NCI-H748 (cell line): ENCODE measurements at regions not wholly inside any gene's neighbourhood (a gene's known extent, or its start where the extent isn't known, plus 50 kb on each side); places are given as distances from the start of the nearest gene placed in this dataset.

Source experiments
- DNase-seq: peaks from one replicate; lab custom pipeline; 2025; ENCODE audit not compliant: unreplicated experiment; lab: John Stamatoyannopoulos, UW

GRCh38 chr11:113555071-113555619 is 79.9 kb upstream of the DRD2 start:
- peak; percentile 3 for DNase-seq

DNA sequence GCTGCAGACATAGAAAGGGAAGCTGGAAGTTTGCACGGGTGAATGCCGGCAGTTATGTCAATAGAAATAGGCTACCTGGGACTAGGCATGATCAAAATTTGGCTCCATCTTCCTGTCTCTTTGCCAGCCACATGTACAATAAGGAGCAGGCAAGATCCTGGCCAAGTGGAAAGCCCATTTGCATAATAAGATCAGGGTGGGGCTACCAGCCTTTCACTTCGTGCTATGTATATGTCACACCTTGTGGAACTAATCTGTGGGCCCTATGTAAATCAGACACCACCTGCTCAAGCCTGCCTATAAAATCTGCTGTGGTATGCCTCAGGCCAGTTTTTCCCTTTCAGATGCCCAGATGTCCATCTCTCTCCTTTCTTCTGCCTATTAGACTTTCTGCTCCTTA is 79.3 kb upstream of the DRD2 start:
- DNase-seq = no peak

- DNase-seq = peak; percentile 44
Observed at GRCh38 chr11:113553915-113554314, 78.7 kb upstream of the DRD2 start.

DNA sequence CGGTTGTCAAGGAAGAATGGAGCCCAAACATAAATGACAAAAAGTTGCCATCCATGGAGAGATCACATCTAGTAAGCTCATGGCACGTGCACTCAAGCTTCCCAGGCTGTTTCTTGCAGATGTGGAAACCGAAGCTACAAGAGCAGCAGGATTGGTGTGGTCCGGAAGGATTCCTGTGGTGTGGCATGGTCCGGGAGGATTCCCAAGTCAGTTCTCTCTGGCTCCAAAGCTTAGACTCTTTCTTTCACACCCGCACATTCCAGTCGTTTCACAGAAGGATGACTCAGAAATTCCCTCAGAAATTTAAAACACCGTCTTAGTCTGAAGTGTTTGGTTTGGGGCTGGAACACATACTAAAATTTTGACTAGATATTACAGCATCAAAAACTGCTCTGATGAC is 78.0 kb upstream of the DRD2 start:
- no peak for DNase-seq

- DNase-seq = no peak
Observed at GRCh38 chr11:113552271-113552670, 77.1 kb upstream of the DRD2 start.

DNA sequence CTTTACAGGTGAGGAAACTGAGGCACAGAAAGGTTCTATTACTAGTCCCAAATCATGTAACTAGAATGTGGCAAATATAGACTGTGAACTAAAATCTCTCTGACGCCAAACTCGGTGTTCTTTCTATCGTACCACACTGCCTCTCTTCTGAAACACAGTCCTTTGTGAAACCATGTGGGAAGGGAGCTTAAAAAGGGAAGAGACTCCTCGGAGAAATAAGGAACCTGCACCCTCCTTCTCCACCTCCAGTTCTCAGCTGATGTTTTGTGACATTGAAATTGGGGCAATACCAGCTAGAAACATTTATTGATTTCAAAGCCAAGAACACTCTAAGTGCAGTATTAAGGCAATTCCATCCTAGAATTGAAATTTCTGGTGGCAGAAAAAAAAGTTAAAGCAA is 76.4 kb upstream of the DRD2 start:
- no peak for DNase-seq

DNA sequence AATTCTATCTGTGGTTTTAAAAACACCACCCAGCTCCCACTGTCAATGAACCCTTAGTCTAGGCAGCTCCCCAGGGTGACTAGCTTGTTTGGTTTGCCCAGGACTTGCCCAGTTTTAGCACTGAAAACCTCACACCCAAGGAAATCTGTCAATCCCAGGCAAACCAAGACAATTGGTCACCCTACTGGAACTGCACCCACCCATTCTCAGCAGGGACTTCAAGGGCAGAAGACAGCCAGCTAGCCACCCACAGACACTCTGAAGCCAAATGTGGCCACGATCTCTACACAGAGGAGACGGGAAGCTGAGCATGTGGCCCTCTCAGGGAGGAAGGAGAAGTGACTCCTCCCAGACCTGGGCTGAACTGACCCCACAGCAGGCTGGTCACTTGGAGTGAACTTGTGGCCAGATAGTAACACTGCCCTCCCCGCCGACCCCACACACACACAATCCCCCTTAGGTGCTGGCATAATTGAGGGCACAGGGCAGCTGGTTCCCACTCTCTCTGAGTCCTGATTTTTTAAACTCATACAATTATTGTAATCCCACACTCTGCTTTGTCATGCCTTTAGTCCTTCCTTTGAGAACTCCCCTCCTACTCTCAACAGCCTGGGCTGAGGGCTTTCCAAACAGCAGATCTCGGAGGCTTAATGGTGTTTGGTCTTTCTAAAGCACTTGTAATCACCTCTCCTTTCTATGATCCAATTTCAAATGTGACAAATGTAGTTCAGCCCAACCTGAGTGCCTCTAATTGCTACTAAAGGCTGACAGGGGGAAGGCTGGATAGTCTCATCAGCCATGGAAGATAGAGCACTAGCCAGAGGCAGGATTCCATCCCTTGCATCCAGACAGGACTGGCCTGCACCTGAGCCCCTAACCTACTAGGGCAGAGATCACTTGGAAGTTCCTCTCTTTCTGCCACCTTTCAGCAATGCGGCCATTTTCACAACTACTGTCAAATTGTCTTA is 74.7 kb upstream of the DRD2 start:
- DNase-seq = peak; percentile 63

- DNase-seq = no peak
Observed at GRCh38 chr11:113549061-113549460, 73.9 kb upstream of the DRD2 start.

GRCh38 chr11:113547739-113548138 is 72.5 kb upstream of the DRD2 start:
- no peak for DNase-seq

GRCh38 chr11:113546757-113547507 is 71.7 kb upstream of the DRD2 start:
- no peak for DNase-seq

- DNase-seq = peak; percentile 2
Observed at GRCh38 chr11:113542420-113542819, 67.2 kb upstream of the DRD2 start.

GRCh38 chr11:113540416-113541330 is 65.5 kb upstream of the DRD2 start:
- peak; percentile 9 for DNase-seq

- peak; percentile 92 for DNase-seq
Observed at GRCh38 chr11:113538451-113539412, 63.5 kb upstream of the DRD2 start.

- DNase-seq = no peak
Observed at GRCh38 chr11:113534625-113535024, 59.4 kb upstream of the DRD2 start.

DNA sequence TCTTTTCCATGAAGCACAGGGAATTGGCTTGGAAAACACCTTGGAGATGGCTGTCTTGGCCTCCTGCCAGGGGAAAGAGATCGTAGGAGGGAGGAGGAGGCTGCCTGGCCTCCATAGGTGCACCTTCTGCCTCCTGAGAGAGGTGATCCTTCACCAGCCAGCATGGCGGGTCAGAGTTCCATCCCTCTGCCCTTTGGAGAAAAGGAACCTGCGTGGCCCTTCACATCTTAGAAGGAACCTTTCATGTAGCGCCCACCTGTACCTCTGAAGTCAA is 58.2 kb upstream of the DRD2 start:
- DNase-seq = peak; percentile 6

GRCh38 chr11:113532697-113533424 is 57.7 kb upstream of the DRD2 start:
- peak; percentile 72 for DNase-seq

DNA sequence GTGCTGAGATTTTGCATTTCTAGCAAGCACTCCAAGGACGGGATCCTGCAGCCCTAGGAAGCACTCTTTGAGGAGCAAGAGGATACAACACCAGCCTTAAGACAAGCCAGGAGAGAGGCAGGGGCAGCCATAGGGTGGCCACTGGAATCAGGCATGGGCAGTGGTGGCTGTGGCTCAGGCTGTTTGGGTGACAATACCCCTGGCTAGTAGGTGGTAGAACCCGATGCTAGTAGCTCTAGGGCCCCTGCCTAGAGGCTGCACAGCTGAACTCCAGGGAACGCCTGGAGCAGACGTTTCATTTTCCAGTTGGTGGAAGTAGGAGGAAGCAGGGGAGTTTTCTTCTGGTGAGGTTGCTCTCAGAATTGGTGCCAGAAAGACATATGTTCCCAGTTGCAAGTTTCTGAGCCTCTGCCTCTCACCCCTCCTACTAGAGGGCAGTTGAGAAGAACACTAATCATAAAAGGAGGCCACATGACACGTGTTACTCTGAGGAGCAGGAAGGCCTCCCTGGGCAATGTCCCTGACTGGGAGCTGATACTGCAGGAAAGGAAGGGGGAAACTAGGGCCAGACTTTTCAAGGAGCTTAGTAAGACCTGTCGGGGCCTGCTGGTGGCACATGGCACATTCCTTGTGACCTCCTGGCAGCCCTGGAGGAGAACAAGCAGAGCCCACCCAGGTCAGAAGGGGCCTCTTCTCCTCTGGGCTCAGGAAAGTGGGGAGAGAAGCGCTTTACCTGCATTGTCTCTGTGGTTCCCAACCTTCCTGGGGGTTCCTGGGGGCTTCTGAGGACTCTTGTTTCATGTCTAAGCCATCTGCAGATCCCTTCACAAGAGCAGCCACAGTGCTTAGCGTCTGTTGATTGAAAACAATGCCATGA is 56.6 kb upstream of the DRD2 start:
- DNase-seq = no peak

DNA sequence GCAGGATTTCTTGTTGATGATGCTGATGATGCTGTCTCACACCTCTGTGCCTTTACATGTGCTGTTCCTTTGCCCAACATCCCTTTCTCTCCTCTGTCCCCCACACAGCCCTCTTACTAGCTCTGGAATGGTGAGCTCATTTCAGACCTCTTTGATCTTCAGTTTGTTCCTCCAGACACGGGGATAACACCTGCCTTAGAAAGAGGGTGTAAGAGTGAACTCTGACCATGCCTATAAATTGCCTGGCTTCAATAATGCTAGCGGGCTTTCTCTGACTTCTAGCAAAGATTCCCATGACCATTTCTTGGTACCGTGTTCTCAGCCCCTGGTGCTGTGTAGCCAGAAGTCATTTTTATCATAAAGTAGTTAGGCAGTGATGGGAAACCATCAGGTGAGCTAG is 55.9 kb upstream of the DRD2 start:
- no peak for DNase-seq
